ENCODE measurements at regions not wholly inside any gene's neighbourhood (a gene's known extent, or its start where the extent isn't known, plus 50 kb on each side); places are given as distances from the start of the nearest gene placed in this dataset.

GRCh38 chr19:27793128-27793643 is 1419.8 kb downstream of the UQCRFS1 start:
- WGBS, 4 donors = 0% methylated on average over 11 to 20 of the region's 20 CpGs
- intact Hi-C loops (cut with DNase I) = no loop called here
- peaks cover 15 to 25% of the 10 kb centered on the region in 2 donors for H3K4me1 ChIP-seq (replicated peaks in 1 of 2)
- peak; percentile 68 to 87 (median 85) for DNase-seq
- H3K36me3 ChIP-seq (replicated peaks in 1 of 2) = no peaks in the 10 kb centered on the region
- peak overlapping the region; percentile 33 to 85 (median 56) for H3K4me3 ChIP-seq
- peak overlapping the region; percentile 29 to 91 (median 77) for H3K27ac ChIP-seq
- no peaks in the 10 kb centered on the region for H3K27me3 ChIP-seq
- H3K9me3 ChIP-seq (replicated peaks in 1 of 3) = no peaks in the 10 kb centered on the region
- TF ChIP-seq, protein P1, sequence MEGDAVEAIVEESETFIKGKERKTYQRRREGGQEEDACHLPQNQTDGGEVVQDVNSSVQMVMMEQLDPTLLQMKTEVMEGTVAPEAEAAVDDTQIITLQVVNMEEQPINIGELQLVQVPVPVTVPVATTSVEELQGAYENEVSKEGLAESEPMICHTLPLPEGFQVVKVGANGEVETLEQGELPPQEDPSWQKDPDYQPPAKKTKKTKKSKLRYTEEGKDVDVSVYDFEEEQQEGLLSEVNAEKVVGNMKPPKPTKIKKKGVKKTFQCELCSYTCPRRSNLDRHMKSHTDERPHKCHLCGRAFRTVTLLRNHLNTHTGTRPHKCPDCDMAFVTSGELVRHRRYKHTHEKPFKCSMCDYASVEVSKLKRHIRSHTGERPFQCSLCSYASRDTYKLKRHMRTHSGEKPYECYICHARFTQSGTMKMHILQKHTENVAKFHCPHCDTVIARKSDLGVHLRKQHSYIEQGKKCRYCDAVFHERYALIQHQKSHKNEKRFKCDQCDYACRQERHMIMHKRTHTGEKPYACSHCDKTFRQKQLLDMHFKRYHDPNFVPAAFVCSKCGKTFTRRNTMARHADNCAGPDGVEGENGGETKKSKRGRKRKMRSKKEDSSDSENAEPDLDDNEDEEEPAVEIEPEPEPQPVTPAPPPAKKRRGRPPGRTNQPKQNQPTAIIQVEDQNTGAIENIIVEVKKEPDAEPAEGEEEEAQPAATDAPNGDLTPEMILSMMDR (IDR thresholded peaks at IDR 0.05) = no peak
- no peak for TF ChIP-seq POLR2A (IDR thresholded peaks at IDR 0.05)

DNA sequence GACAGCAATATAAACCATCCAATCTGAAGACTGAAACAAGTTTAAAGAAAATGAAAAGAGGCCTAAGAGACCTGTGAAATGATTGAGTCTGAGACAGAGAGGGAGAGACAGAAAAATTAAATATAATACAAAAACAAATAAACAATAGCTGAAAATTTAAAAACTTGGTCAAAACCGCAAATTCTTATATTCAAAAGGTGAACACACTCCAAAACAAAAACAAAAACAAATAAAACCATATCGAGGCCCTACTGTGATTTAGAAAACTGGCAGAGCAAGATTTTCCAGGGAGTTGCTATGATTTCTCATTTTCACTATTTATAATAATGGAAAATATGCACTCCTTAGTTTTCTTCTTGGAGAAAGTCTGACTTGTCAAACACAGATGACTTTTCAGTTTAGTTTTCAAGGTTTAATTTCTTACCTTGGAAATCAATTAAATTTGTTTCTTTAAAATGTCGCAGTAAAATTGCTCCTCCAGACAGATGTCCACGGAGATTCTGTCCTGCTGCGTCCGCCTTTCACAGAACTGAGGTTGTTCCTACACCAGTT is 1420.3 kb downstream of the UQCRFS1 start:
- WGBS, 4 donors = 12 to 18% (median 14%) methylated on average over 6 of the region's 6 CpGs
- Histone ChIP-seq H3K9me3 (replicated peaks in 1 of 3) (no peaks in the 10 kb centered on the region), H3K4me3 (peak overlapping the region in 3 of 4 donors; percentile 33 to 85 (median 72)), H3K27ac (peak overlapping the region; percentile 29 to 91 (median 77)), H3K27me3 (no peaks in the 10 kb centered on the region), H3K36me3 (replicated peaks in 1 of 2) (no peaks in the 10 kb centered on the region), H3K4me1 (replicated peaks in 1 of 2) (peaks cover 15 to 25% of the 10 kb centered on the region in 2 donors)
- TF ChIP-seq, protein P1 (IDR thresholded peaks at IDR 0.05) = no peak
- TF ChIP-seq POLR2A (IDR thresholded peaks at IDR 0.05) = no peak
- no peak for DNase-seq
- intact Hi-C loops (cut with DNase I) = no loop called here

GRCh38 chr19:27780367-27781075 is 1432.4 kb downstream of the UQCRFS1 start:
- DNase-seq = peak in 1 of 7 donors; percentile 12
- 75 to 96% (median 84%) methylated on average over 10 of the region's 10 CpGs for WGBS, 4 donors

DNA sequence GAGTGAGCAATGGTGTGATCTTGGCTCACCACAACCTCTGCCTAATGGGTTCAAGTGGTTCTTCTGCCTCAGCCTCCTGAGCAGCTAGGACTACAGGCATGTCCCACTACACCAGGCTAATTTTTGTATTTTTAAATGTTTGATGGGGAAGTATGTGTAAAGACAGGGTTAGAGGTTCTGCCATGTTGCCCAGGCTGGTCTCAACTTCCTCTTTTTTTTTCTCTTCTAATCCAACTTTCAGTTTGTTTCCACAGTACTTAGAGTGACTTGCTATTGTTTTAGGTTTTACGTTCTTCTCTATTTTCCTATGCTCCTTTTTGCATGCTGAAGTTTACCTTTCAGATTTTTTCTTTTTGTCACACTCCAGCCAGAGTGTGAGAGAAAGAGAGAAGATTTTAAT is 1433.0 kb downstream of the UQCRFS1 start:
- no peaks in the 10 kb centered on the region for H3K27me3 ChIP-seq
- intact Hi-C loops (cut with DNase I) = no loop called here
- H3K4me3 ChIP-seq = no peak overlapping the region
- DNase-seq = no peak
- H3K4me1 ChIP-seq (replicated peaks in 1 of 2) = no peaks in the 10 kb centered on the region
- no peaks in the 10 kb centered on the region for H3K9me3 ChIP-seq (replicated peaks in 1 of 3)
- no peak overlapping the region for H3K27ac ChIP-seq
- WGBS, 4 donors = 74 to 84% (median 80%) methylated on average over 1 of the region's 1 CpG
- H3K36me3 ChIP-seq (replicated peaks in 1 of 2) = no peaks in the 10 kb centered on the region
- TF ChIP-seq POLR2A (IDR thresholded peaks at IDR 0.05) = no peak
- TF ChIP-seq, protein P1 (IDR thresholded peaks at IDR 0.05) = no peak

More at GRCh38 chr19:27780367-27781075, 1432.4 kb downstream of the UQCRFS1 start:
- Histone ChIP-seq H3K9me3 (replicated peaks in 1 of 3) (no peaks in the 10 kb centered on the region), H3K36me3 (replicated peaks in 1 of 2) (no peaks in the 10 kb centered on the region), H3K4me1 (replicated peaks in 1 of 2) (no peaks in the 10 kb centered on the region), H3K27ac (no peak overlapping the region), H3K27me3 (no peaks in the 10 kb centered on the region), H3K4me3 (no peak overlapping the region)
- intact Hi-C loops (cut with DNase I) = no loop called here
- TF ChIP-seq, protein P1 (IDR thresholded peaks at IDR 0.05) = no peak
- TF ChIP-seq POLR2A (IDR thresholded peaks at IDR 0.05) = no peak
